C4-2B (cell line): ENCODE measurements at regions not wholly inside any gene's neighbourhood (a gene's known extent, or its start where the extent isn't known, plus 50 kb on each side); places are given as distances from the start of the nearest gene placed in this dataset.

Experiments used
- CTCF ChIP-seq: fragments of 450-650 bp; conservative IDR thresholded peaks from 2 replicates; pipeline ENCODE4 v1.5.1; 2017; ENCODE audit warnings: mild to moderate bottlenecking
- ZFX ChIP-seq: fragments of 450-650 bp; IDR thresholded peaks from 2 replicates; pipeline ENCODE4 v1.6.1; 2017

- TF ChIP-seq CTCF, result no peak
- no peak for TF ChIP-seq ZFX
Measured at GRCh38 chr2:74779587-74780135, 54.3 kb upstream of the HK2 start.
